GM19455 (cell line): ENCODE measurements at regions not wholly inside any gene's neighbourhood (a gene's known extent, or its start where the extent isn't known, plus 50 kb on each side); places are given as distances from the start of the nearest gene placed in this dataset.
"Not testable (repeated sequence)": the region's sequence is repeated elsewhere in the genome, so short reads cannot be mapped to it uniquely, and the experiment has no call there.

Experiments
- ATAC-seq: cut with Tn5 transposase; IDR thresholded peaks from one replicate; pipeline ENCODE4 v1.9.1; 2021; ENCODE audit not compliant: unreplicated experiment

- ATAC-seq: peak; percentile 56
Observed at GRCh38 chr2:181789827-181790448, 101.6 kb upstream of the ITPRID2 start.

GRCh38 chr2:181790716-181791649 is 100.5 kb upstream of the ITPRID2 start:
- ATAC-seq: peak; percentile 85

GRCh38 chr2:181792906-181793305 is 98.6 kb upstream of the ITPRID2 start:
- no peak for ATAC-seq

GRCh38 chr2:181798022-181798421 is 93.5 kb upstream of the ITPRID2 start:
- ATAC-seq: no peak

- not testable (repeated sequence) for ATAC-seq
Observed at GRCh38 chr2:181802300-181802699, 89.2 kb upstream of the ITPRID2 start.

- not testable (repeated sequence) for ATAC-seq
Observed at GRCh38 chr2:181803903-181804799, 87.4 kb upstream of the ITPRID2 start.

- ATAC-seq: no peak
Observed at GRCh38 chr2:181805228-181806038, 86.1 kb upstream of the ITPRID2 start.

GRCh38 chr2:181806039-181806392 is 85.5 kb upstream of the ITPRID2 start:
- no peak for ATAC-seq

- no peak for ATAC-seq
Observed at GRCh38 chr2:181807526-181807925, 84.0 kb upstream of the ITPRID2 start.

- no peak for ATAC-seq
Observed at GRCh38 chr2:181810823-181811695, 80.5 kb upstream of the ITPRID2 start.

- ATAC-seq: no peak
Observed at GRCh38 chr2:181812106-181812743, 79.3 kb upstream of the ITPRID2 start.

GRCh38 chr2:181814057-181814491 is 77.5 kb upstream of the ITPRID2 start:
- ATAC-seq: no peak

- no peak for ATAC-seq
Observed at GRCh38 chr2:181817509-181817908, 74.0 kb upstream of the ITPRID2 start.

- ATAC-seq: no peak
Observed at GRCh38 chr2:181818058-181818680, 73.4 kb upstream of the ITPRID2 start.

GRCh38 chr2:181818840-181819239 is 72.7 kb upstream of the ITPRID2 start:
- ATAC-seq: no peak

GRCh38 chr2:181821049-181821448 is 70.5 kb upstream of the ITPRID2 start:
- ATAC-seq: no peak

GRCh38 chr2:181822097-181822496 is 69.4 kb upstream of the ITPRID2 start:
- no peak for ATAC-seq

- no peak for ATAC-seq
Observed at GRCh38 chr2:181823405-181823804, 68.1 kb upstream of the ITPRID2 start.
